ENCODE measurements at regions not wholly inside any gene's neighbourhood (a gene's known extent, or its start where the extent isn't known, plus 50 kb on each side); places are given as distances from the start of the nearest gene placed in this dataset.
"Not testable (repeated sequence)": the region's sequence is repeated elsewhere in the genome, so short reads cannot be mapped to it uniquely, and the experiment has no call there.

GRCh38 chr2:37757456-37757855 lies 86.0 kb upstream of the CDC42EP3 start:
- not testable (repeated sequence) for H3K36me3 ChIP-seq (ENCODE audit: control insufficient read depth, insufficient read depth, low read length); H3K4me3 ChIP-seq (ENCODE audit: low read length); H3K27ac ChIP-seq (ENCODE audit: low read length); H3K27me3 ChIP-seq (ENCODE audit: control insufficient read depth, insufficient read depth, low read length); H3K9me3 ChIP-seq (ENCODE audit: control insufficient read depth, insufficient read depth, low read length); DNase-seq (ENCODE audit: low read depth, low spot score); H3K4me1 ChIP-seq (ENCODE audit: control insufficient read depth, insufficient read depth, low read length)

GRCh38 chr2:37758141-37758601 lies 86.7 kb upstream of the CDC42EP3 start:
- H3K27ac ChIP-seq (ENCODE audit: low read length); DNase-seq (ENCODE audit: low read depth, low spot score); H3K4me1 ChIP-seq (ENCODE audit: control insufficient read depth, insufficient read depth, low read length): not testable (repeated sequence)

GRCh38 chr2:37759989-37760388 lies 88.5 kb upstream of the CDC42EP3 start:
- H3K4me3 ChIP-seq (ENCODE audit: low read length); H3K27me3 ChIP-seq (ENCODE audit: control insufficient read depth, insufficient read depth, low read length); H3K4me1 ChIP-seq (ENCODE audit: control insufficient read depth, insufficient read depth, low read length); H3K9me3 ChIP-seq (ENCODE audit: control insufficient read depth, insufficient read depth, low read length); H3K36me3 ChIP-seq (ENCODE audit: control insufficient read depth, insufficient read depth, low read length); H3K27ac ChIP-seq (ENCODE audit: low read length); DNase-seq (ENCODE audit: low read depth, low spot score): not testable (repeated sequence)
- WGBS (ENCODE audit: insufficient coverage, insufficient read length), result no CpG with 5 or more reads among the region's 1 CpG

More at GRCh38 chr2:37758141-37758601, 86.7 kb upstream of the CDC42EP3 start:
- WGBS (ENCODE audit: insufficient coverage, insufficient read length), result no CpG with 5 or more reads among the region's 1 CpG
- not testable (repeated sequence) for H3K9me3 ChIP-seq (ENCODE audit: control insufficient read depth, insufficient read depth, low read length); H3K4me3 ChIP-seq (ENCODE audit: low read length); H3K36me3 ChIP-seq (ENCODE audit: control insufficient read depth, insufficient read depth, low read length); H3K27me3 ChIP-seq (ENCODE audit: control insufficient read depth, insufficient read depth, low read length)

GRCh38 chr2:37760471-37760870 lies 89.0 kb upstream of the CDC42EP3 start:
- H3K9me3 ChIP-seq (ENCODE audit: control insufficient read depth, insufficient read depth, low read length), result no peaks in the 10 kb centered on the region
- WGBS (ENCODE audit: insufficient coverage, insufficient read length), result no CpG with 5 or more reads among the region's 6 CpGs
- no peak overlapping the region for H3K4me3 ChIP-seq (ENCODE audit: low read length)
- H3K4me1 ChIP-seq (ENCODE audit: control insufficient read depth, insufficient read depth, low read length), result no peaks in the 10 kb centered on the region
- H3K36me3 ChIP-seq (ENCODE audit: control insufficient read depth, insufficient read depth, low read length), result no peaks in the 10 kb centered on the region
- DNase-seq (ENCODE audit: low read depth, low spot score), result no peak
- no peak overlapping the region for H3K27ac ChIP-seq (ENCODE audit: low read length)
- H3K27me3 ChIP-seq (ENCODE audit: control insufficient read depth, insufficient read depth, low read length), result no peaks in the 10 kb centered on the region

- H3K36me3 ChIP-seq (ENCODE audit: control insufficient read depth, insufficient read depth, low read length); DNase-seq (ENCODE audit: low read depth, low spot score); H3K27me3 ChIP-seq (ENCODE audit: control insufficient read depth, insufficient read depth, low read length); H3K27ac ChIP-seq (ENCODE audit: low read length); H3K4me1 ChIP-seq (ENCODE audit: control insufficient read depth, insufficient read depth, low read length); H3K9me3 ChIP-seq (ENCODE audit: control insufficient read depth, insufficient read depth, low read length); H3K4me3 ChIP-seq (ENCODE audit: low read length): not testable (repeated sequence)
- WGBS (ENCODE audit: insufficient coverage, insufficient read length), result no CpG with 5 or more reads among the region's 2 CpGs
Observed at GRCh38 chr2:37762281-37762680, 90.8 kb upstream of the CDC42EP3 start.

GRCh38 chr2:37764739-37765138 lies 93.3 kb upstream of the CDC42EP3 start:
- H3K27me3 ChIP-seq (ENCODE audit: control insufficient read depth, insufficient read depth, low read length), result no peaks in the 10 kb centered on the region
- no peaks in the 10 kb centered on the region for H3K9me3 ChIP-seq (ENCODE audit: control insufficient read depth, insufficient read depth, low read length)
- H3K27ac ChIP-seq (ENCODE audit: low read length), result no peak overlapping the region
- no peaks in the 10 kb centered on the region for H3K4me1 ChIP-seq (ENCODE audit: control insufficient read depth, insufficient read depth, low read length)
- H3K4me3 ChIP-seq (ENCODE audit: low read length), result no peak overlapping the region
- no peak for DNase-seq (ENCODE audit: low read depth, low spot score)
- no peaks in the 10 kb centered on the region for H3K36me3 ChIP-seq (ENCODE audit: control insufficient read depth, insufficient read depth, low read length)
- WGBS (ENCODE audit: insufficient coverage, insufficient read length), result no CpG with 5 or more reads among the region's 2 CpGs

GRCh38 chr2:37766106-37766505 lies 94.7 kb upstream of the CDC42EP3 start:
- H3K27me3 ChIP-seq (ENCODE audit: control insufficient read depth, insufficient read depth, low read length), result no peaks in the 10 kb centered on the region
- H3K36me3 ChIP-seq (ENCODE audit: control insufficient read depth, insufficient read depth, low read length), result no peaks in the 10 kb centered on the region
- no peaks in the 10 kb centered on the region for H3K4me1 ChIP-seq (ENCODE audit: control insufficient read depth, insufficient read depth, low read length)
- H3K27ac ChIP-seq (ENCODE audit: low read length), result no peak overlapping the region
- H3K4me3 ChIP-seq (ENCODE audit: low read length), result no peak overlapping the region
- WGBS (ENCODE audit: insufficient coverage, insufficient read length), result no CpG with 5 or more reads among the region's 3 CpGs
- DNase-seq (ENCODE audit: low read depth, low spot score), result no peak
- no peaks in the 10 kb centered on the region for H3K9me3 ChIP-seq (ENCODE audit: control insufficient read depth, insufficient read depth, low read length)

- H3K4me1 ChIP-seq (ENCODE audit: control insufficient read depth, insufficient read depth, low read length), result no peaks in the 10 kb centered on the region
- no peak for DNase-seq (ENCODE audit: low read depth, low spot score)
- H3K36me3 ChIP-seq (ENCODE audit: control insufficient read depth, insufficient read depth, low read length), result no peaks in the 10 kb centered on the region
- no peaks in the 10 kb centered on the region for H3K9me3 ChIP-seq (ENCODE audit: control insufficient read depth, insufficient read depth, low read length)
- H3K27ac ChIP-seq (ENCODE audit: low read length), result no peak overlapping the region
- no peak overlapping the region for H3K4me3 ChIP-seq (ENCODE audit: low read length)
- H3K27me3 ChIP-seq (ENCODE audit: control insufficient read depth, insufficient read depth, low read length), result no peaks in the 10 kb centered on the region
Observed at GRCh38 chr2:37767046-37767445, 95.6 kb upstream of the CDC42EP3 start.

- Histone ChIP-seq H3K27me3 (ENCODE audit: control insufficient read depth, insufficient read depth, low read length) (no peaks in the 10 kb centered on the region), H3K27ac (ENCODE audit: low read length) (no peak overlapping the region), H3K4me3 (ENCODE audit: low read length) (no peak overlapping the region), H3K9me3 (ENCODE audit: control insufficient read depth, insufficient read depth, low read length) (no peaks in the 10 kb centered on the region), H3K4me1 (ENCODE audit: control insufficient read depth, insufficient read depth, low read length) (no peaks in the 10 kb centered on the region), H3K36me3 (ENCODE audit: control insufficient read depth, insufficient read depth, low read length) (no peaks in the 10 kb centered on the region)
- no CpG with 5 or more reads among the region's 6 CpGs for WGBS (ENCODE audit: insufficient coverage, insufficient read length)
- no peak for DNase-seq (ENCODE audit: low read depth, low spot score)
Observed at GRCh38 chr2:37767959-37768925, 96.8 kb upstream of the CDC42EP3 start.

GRCh38 chr2:37769551-37769950 lies 98.1 kb upstream of the CDC42EP3 start:
- H3K4me1 ChIP-seq (ENCODE audit: control insufficient read depth, insufficient read depth, low read length), result no peaks in the 10 kb centered on the region
- H3K27me3 ChIP-seq (ENCODE audit: control insufficient read depth, insufficient read depth, low read length), result no peaks in the 10 kb centered on the region
- no peak overlapping the region for H3K4me3 ChIP-seq (ENCODE audit: low read length)
- DNase-seq (ENCODE audit: low read depth, low spot score), result no peak
- no peaks in the 10 kb centered on the region for H3K9me3 ChIP-seq (ENCODE audit: control insufficient read depth, insufficient read depth, low read length)
- H3K27ac ChIP-seq (ENCODE audit: low read length), result no peak overlapping the region
- H3K36me3 ChIP-seq (ENCODE audit: control insufficient read depth, insufficient read depth, low read length), result no peaks in the 10 kb centered on the region
- no CpG with 5 or more reads among the region's 3 CpGs for WGBS (ENCODE audit: insufficient coverage, insufficient read length)

- DNase-seq (ENCODE audit: low read depth, low spot score), result no peak
- WGBS (ENCODE audit: insufficient coverage, insufficient read length), result no CpG with 5 or more reads among the region's 2 CpGs
- no peaks in the 10 kb centered on the region for H3K4me1 ChIP-seq (ENCODE audit: control insufficient read depth, insufficient read depth, low read length)
- H3K27ac ChIP-seq (ENCODE audit: low read length), result no peak overlapping the region
- no peak overlapping the region for H3K4me3 ChIP-seq (ENCODE audit: low read length)
- no peaks in the 10 kb centered on the region for H3K36me3 ChIP-seq (ENCODE audit: control insufficient read depth, insufficient read depth, low read length)
- H3K27me3 ChIP-seq (ENCODE audit: control insufficient read depth, insufficient read depth, low read length), result no peaks in the 10 kb centered on the region
- H3K9me3 ChIP-seq (ENCODE audit: control insufficient read depth, insufficient read depth, low read length), result no peaks in the 10 kb centered on the region
Observed at GRCh38 chr2:37770797-37771196, 99.4 kb upstream of the CDC42EP3 start.

Measured in iPS DF 6.9 (cell line).